K562 (cell line): ENCODE measurements at regions not wholly inside any gene's neighbourhood (a gene's known extent, or its start where the extent isn't known, plus 50 kb on each side); places are given as distances from the start of the nearest gene placed in this dataset.
A peak's percentile ranks its signal among the peaks of the same experiment; 100 is the strongest.
"Not testable (repeated sequence)": the region's sequence is repeated elsewhere in the genome, so short reads cannot be mapped to it uniquely, and the experiment has no call there.

Experiments
- ATAC-seq: fragments of 200-7000 bp; cut with Tn5 transposase; 3 replicates; pipeline ENCODE4 v1.9.1; 2020; ENCODE audit warnings: moderate library complexity
- BruUV-seq: library from RNA; stranded (reverse); fragments of 400-500 nt; replicated peaks from 2 replicates; lab custom pipeline; 2021; lab: Mats Ljungman, UMichigan
- CTCF ChIA-PET: fragments of 300-600 bp; formaldehyde crosslinking; extraction: SDS; loops from one replicate; lab custom pipeline; 2021; ENCODE audit warnings: low intra/inter-chr PET ratio; lab: Yijun Ruan, JAX
- POLR2A ChIA-PET: fragments of 300-600, 350-650 bp; sonication (Branson Sonifier 250); formaldehyde crosslinking; extraction: SDS; loops from one replicate; lab custom pipeline; 2021; ENCODE audit warnings: antibody characterized with exemption, inconsistent platforms; lab: Yijun Ruan, JAX
- DNase-seq, 4 experiments: peaks; one replicate each; pipeline versions ENCODE4 v3.0.0 to v3.0.0-alpha.2; 2011 to 2018; ENCODE audit warnings: low spot score in 3 of 4, mixed read lengths in 3 of 4; ENCODE audit errors: extremely low read depth in 1 of 4
- FAIRE-seq: peaks from 2 replicates; lab custom pipeline; 2011; peaks lifted over from hg19 to GRCh38; lab: Jason Lieb, UNC
- H2AFZ ChIP-seq: 2 replicates; pipeline ENCODE4 v1.6.0; 2011; ENCODE audit warnings: low read depth, low read length, control low read depth, inconsistent platforms
- H3K27ac ChIP-seq: fragments of 200-600 bp; 3 replicates; pipeline ENCODE4 v1.8.0; 2011; ENCODE audit warnings: low read depth, mild to moderate bottlenecking, control low read depth, inconsistent platforms, low read length, moderate library complexity, mixed read lengths; ENCODE audit errors: extremely low read depth
- H3K27me3 ChIP-seq, 2 experiments: fragments of 300-600 bp in 1 of 2; 2 replicates in 1 of 2; 3 replicates in 1 of 2; pipeline versions ENCODE4 v1.6.0 to v1.8.0; 2011; ENCODE audit warnings: inconsistent platforms in 2 of 2, low read length in 2 of 2, mild to moderate bottlenecking in 1 of 2, mixed read lengths in 1 of 2, moderate library complexity in 1 of 2; ENCODE audit not compliant: control insufficient read depth in 2 of 2, insufficient read depth in 2 of 2
- H3K36me3 ChIP-seq: fragments of 300-600 bp; 3 replicates; pipeline ENCODE4 v1.8.0; 2011; ENCODE audit warnings: mild to moderate bottlenecking, low read length, inconsistent platforms; ENCODE audit not compliant: control insufficient read depth, insufficient read depth
- H3K4me1 ChIP-seq, 2 experiments: fragments of 200-600 bp in 1 of 2; replicated peaks in 1 of 2; 2 replicates in 1 of 2; 3 replicates in 1 of 2; pipeline versions ENCODE4 v1.5.1 to v1.8.0; 2011; ENCODE audit warnings: inconsistent platforms in 2 of 2, low read length in 2 of 2, mild to moderate bottlenecking in 1 of 2, mixed read lengths in 1 of 2, moderate library complexity in 1 of 2; ENCODE audit not compliant: control insufficient read depth in 2 of 2, insufficient read depth in 2 of 2
- H3K4me2 ChIP-seq: 2 replicates; pipeline ENCODE4 v1.6.1; 2011; ENCODE audit warnings: low read length, control low read depth, inconsistent platforms, mixed read lengths; ENCODE audit not compliant: insufficient read depth
- H3K4me3 ChIP-seq: fragments of 200-600 bp; sonication (generic), shearing (Covaris generic); 2 replicates; pipeline ENCODE4 v1.5.1; 2016; ENCODE audit warnings: control low read depth, inconsistent platforms
- H3K79me2 ChIP-seq: fragments of 200-600 bp; 3 replicates; pipeline ENCODE4 v1.8.0; 2011; ENCODE audit warnings: low read length, inconsistent platforms; ENCODE audit not compliant: control insufficient read depth, insufficient read depth
- H3K9ac ChIP-seq, 2 experiments: 2 replicates each; pipeline versions ENCODE4 v1.6.0 to v1.6.1; 2011; ENCODE audit warnings: low read depth in 2 of 2, low read length in 2 of 2, control low read depth in 1 of 2, inconsistent platforms in 1 of 2, mild to moderate bottlenecking in 1 of 2, mixed read lengths in 1 of 2; ENCODE audit not compliant: insufficient read depth in 1 of 2
- H3K9me1 ChIP-seq: one replicate; pipeline ENCODE4 v1.6.0; 2011; ENCODE audit warnings: inconsistent platforms, mild to moderate bottlenecking, low read length, moderate library complexity; ENCODE audit not compliant: control insufficient read depth, insufficient read depth
- H3K9me3 ChIP-seq: replicated peaks from 2 replicates; pipeline ENCODE4 v1.5.1; 2011; ENCODE audit warnings: low read depth, low read length, inconsistent platforms; ENCODE audit not compliant: control insufficient read depth, insufficient read depth
- H4K20me1 ChIP-seq: replicated peaks from 2 replicates; pipeline ENCODE4 v1.6.1; 2011; ENCODE audit warnings: low read length, inconsistent platforms, mixed read lengths; ENCODE audit not compliant: control insufficient read depth, insufficient read depth
- BCOR ChIP-seq: fragments of 450-650 bp; IDR thresholded peaks from 2 replicates; pipeline ENCODE4 v1.6.1; 2016
- FOXP1 ChIP-seq: sonication (generic); formaldehyde crosslinking; IDR thresholded peaks from 2 replicates; pipeline ENCODE4 v1.8.0; 2022; ENCODE audit warnings: mild to moderate bottlenecking, missing genetic modification reagents
- LARP7 ChIP-seq: fragments of 450-650 bp; IDR thresholded peaks from 2 replicates; pipeline ENCODE4 v1.6.1; 2016
- MCM7 ChIP-seq, 2 experiments: fragments of 450-650 bp; IDR thresholded peaks; 2 replicates each; pipeline ENCODE4 v1.6.1; 2016 to 2018
- TAL1 ChIP-seq: fragments of 450-650 bp; IDR thresholded peaks from 2 replicates; pipeline ENCODE4 v1.6.1; 2016; ENCODE audit warnings: mild to moderate bottlenecking
- TARDBP ChIP-seq: fragments of 450-650 bp; IDR thresholded peaks from 2 replicates; pipeline ENCODE4 v1.6.1; 2016
- ZNF146 ChIP-seq: IDR thresholded peaks from one replicate; pipeline ENCODE4 v1.6.1; 2018; ENCODE audit warnings: missing compliant biosample characterization; ENCODE audit not compliant: unreplicated experiment
- WGBS: fragments of 100-300 bp; shearing (Covaris generic); methylation state at CpG from one replicate; pipeline ENCODE4 v1.1.6; 2016; ENCODE audit warnings: low coverage, mixed read lengths; ENCODE audit not compliant: insufficient coverage; ENCODE audit errors: missing lambda C conversion rate; 5-methylcytosine and 5-hydroxymethylcytosine counted together
- in situ Hi-C: fragments of 300-500 bp; cut with MboI; formaldehyde crosslinking; loops from 4 replicates; pipeline ENCODE4 v1.15.0; 2018; ENCODE audit warnings: inconsistent platforms, mixed read lengths
- intact Hi-C: fragments of 100-400 bp; cut with micrococcal nuclease; formaldehyde crosslinking; loops from 2 replicates; pipeline ENCODE4 v1.14.2; 2022

GRCh38 chr6:15739353-15739752 lies 76.5 kb upstream of the DTNBP1 start:
- H3K27ac ChIP-seq: no peak overlapping the region
- intact Hi-C loops (no loop called here), in situ Hi-C loops (no loop called here)
- WGBS: 26% methylated on average over 2 of the region's 2 CpGs
- ChIA-PET CTCF (no interaction called here), POLR2A (no interaction called here)
- FAIRE-seq (no peak), ATAC-seq (no peak), DNase-seq (no peak)
- no peaks in the 10 kb centered on the region for H3K36me3 ChIP-seq
- H3K4me3 ChIP-seq: no peak overlapping the region
- peaks cover 9 to 29% of the 10 kb centered on the region in 2 experiments; a peak in 4 of 5 replicates for H3K4me1 ChIP-seq
- peak overlapping the region; percentile 25 for H2AFZ ChIP-seq
- H4K20me1 ChIP-seq: no peaks in the 10 kb centered on the region
- H3K9me1 ChIP-seq: no peaks in the 10 kb centered on the region
- BruUV-seq: no TSS peak
- no peaks in the 10 kb centered on the region for H3K9me3 ChIP-seq
- TF ChIP-seq TAL1: no peak
- no peak for TF ChIP-seq TARDBP
- TF ChIP-seq LARP7: no peak
- TF ChIP-seq MCM7 (IDR thresholded peaks at IDR 0.05): no peak
- no peak for TF ChIP-seq FOXP1 (CRISPR knock-in tag)
- H3K79me2 ChIP-seq: no peaks in the 10 kb centered on the region
- no peak overlapping the region for H3K9ac ChIP-seq
- H3K27me3 ChIP-seq: no peaks in the 10 kb centered on the region
- no peak overlapping the region for H3K4me2 ChIP-seq

- in situ Hi-C loops, FAIRE-seq, CTCF ChIA-PET, H3K9ac ChIP-seq, H3K9me1 ChIP-seq, H3K4me2 ChIP-seq, H3K27ac ChIP-seq, H3K36me3 ChIP-seq, H4K20me1 ChIP-seq, DNase-seq, H3K27me3 ChIP-seq, H3K9me3 ChIP-seq, BruUV-seq, H3K79me2 ChIP-seq, H3K4me3 ChIP-seq, H2AFZ ChIP-seq, ATAC-seq, intact Hi-C loops, POLR2A ChIA-PET: not testable (repeated sequence)
- H3K4me1 ChIP-seq: peaks cover 9 to 40% of the 10 kb centered on the region in 2 experiments; a peak in 4 of 5 replicates
- TF ChIP-seq BCOR (peak; percentile 65), ZNF146 (peak; percentile 57)
- WGBS: 78% methylated on average over 6 of the region's 8 CpGs
Observed at GRCh38 chr6:15738195-15738594, 75.4 kb upstream of the DTNBP1 start.
